Stimulated activated CD4-positive, alpha-beta T cell treated with anti-CD3 and anti-CD28 coated beads, Interleukin-4, amount 100 ng/mL, for 24 hours (primary cell): ENCODE measurements at regions not wholly inside any gene's neighbourhood (a gene's known extent, or its start where the extent isn't known, plus 50 kb on each side); places are given as distances from the start of the nearest gene placed in this dataset.

Experiments used
- DNase-seq: peaks from one replicate; pipeline ENCODE4 v3.0.0-alpha.2; 2020

- DNase-seq, result no peak
These were observed 148.2 kb upstream of the SPRY4 start for GRCh38 chr5:142473038-142473437.

DNA sequence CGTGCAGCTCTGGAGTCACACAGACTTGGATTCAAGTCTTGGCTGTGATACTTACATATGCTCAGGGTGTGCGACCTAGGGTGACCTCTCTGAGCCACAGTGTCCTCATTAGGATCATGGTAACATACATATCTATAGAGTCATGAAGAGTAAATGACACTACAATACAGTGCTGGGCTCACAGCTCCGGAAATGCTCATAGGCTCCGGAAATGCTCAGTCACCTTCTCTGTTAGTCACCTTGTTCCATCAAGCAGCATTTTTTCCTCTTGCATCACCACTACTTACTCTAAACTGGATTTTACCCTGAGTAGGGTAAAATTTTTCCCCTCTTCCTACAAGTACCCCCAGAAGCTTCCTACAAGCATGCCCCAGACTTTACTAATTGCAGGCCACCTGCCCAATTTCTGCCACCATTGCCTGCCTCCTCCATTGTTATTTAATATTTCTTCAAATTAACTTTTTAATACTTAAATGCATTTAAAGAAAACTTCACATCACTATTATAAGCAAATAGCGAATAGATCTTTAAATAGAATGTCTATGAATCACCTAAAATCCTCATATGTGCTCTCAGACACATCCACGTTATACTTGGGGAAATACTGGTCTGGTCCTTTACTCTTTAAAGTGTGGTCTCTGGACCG, 147.6 kb upstream of the SPRY4 start:
- peak; percentile 69 for DNase-seq

DNA sequence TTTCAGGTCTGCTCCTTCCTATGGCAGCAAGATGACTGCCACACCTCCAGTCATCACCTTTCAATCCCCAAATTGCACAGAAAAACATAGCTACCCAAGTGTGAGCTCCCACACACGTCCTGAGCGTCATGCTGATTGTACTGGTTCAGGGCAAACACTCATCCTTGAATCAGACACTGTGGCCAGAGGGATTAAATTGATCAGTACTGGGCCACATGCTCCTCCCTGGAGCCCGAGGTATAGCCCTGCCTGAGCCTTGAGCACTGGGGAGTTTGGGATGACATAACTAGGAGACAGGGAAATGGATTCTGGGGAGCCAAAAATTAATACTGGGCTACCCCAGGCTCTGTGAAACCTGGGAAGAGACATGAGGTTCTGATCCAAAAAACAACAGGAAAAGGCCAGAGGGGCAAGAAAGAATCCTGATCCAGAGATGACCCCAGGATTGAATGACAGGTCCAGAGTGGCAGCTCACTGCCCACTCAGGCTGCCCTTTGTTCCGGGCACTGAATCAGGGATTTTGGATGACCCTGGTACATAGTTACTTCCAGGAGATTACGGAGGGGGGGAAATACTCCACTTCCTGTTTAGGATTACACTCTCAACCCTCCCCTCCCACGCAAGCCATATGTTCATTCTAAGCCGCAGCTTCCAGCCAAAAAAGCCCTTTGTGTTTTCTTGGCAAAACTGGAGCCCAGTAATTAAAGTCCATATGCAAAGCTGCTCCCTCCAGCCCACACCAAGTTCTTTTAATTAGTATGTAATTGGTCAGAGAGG, 141.6 kb upstream of the SPRY4 start:
- peak; percentile 12 for DNase-seq

GRCh38 chr5:142465476-142465875, 140.7 kb upstream of the SPRY4 start:
- no peak for DNase-seq

DNA sequence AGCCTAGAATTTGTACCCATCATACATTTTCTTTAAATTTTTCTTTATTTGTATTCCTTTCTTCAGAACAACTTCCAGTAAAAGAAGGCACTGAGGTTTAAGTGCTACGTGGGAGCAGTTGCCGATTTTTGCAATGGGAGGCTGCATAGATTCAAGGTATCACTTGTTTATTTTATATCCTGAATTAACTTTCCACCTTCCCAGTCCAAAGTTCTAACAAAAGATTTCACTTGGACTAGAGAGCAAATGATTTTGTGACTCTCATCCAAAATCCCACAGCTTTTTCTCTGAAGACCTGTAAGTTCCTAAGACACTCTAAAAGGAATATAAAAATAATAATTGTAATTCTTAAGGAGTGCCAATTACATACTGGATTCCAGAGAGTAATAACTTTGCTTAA, 139.1 kb upstream of the SPRY4 start:
- DNase-seq, result no peak

GRCh38 chr5:142461028-142461590, 136.3 kb upstream of the SPRY4 start:
- DNase-seq, result no peak

DNA sequence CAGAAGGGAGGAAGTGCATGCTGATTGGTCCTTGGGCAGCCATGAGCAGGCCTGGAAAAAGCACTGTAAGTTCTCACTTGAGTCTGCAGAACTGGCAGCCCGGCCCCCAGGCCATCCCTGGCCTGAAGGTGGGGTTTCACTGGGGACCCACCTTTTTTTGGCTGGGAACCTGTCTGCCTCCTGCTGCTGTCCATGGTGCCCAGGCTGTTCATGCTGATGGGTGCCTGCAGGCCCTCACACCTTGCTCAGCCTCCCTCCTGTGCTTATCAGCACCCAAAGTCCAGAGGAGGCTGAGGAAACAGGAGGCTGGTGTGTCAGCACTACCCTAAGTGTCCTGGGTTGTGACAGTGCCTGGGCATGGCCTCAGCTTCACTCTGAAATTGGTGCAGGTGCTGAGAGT, 134.4 kb upstream of the SPRY4 start:
- no peak for DNase-seq

DNA sequence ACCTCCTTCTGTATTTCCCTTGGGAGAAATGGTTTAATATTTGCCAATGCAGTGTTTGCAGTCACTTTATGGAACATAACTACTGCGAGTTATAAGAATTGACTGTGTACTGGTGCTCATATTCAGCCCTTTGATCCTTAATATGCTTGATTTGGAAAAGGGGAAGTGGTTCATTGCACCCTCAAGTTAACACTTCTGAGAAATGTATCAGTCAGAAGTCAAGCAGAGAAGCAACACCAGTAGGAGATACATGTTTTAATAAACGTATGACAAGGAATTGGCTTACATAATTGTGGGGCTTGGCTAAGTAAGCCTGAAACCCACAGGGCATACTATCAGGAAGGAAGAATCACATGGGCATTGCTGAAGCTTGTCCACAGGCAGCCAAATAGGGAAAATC, 131.0 kb upstream of the SPRY4 start:
- no peak for DNase-seq

DNA sequence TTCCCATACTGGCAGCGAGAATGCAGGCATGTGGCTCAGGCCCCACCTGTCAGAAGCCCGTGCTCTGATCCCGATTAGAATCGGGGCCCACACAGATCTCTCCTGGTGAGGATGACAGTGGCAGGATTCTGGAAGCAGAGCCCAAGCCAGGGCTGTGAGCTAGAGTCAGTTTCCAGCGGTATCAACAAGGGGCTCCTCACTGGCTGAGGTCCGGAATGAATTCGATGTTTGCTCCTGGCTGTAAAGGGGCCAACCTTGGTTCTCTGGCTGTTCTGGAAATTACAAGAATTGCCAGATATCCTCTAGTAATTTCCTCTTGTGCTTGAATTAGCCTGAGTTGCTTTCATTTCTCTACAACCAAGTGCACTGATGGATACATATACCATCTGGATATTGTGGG, 129.1 kb upstream of the SPRY4 start:
- DNase-seq, result no peak

- DNase-seq, result no peak
These were observed 125.6 kb upstream of the SPRY4 start for GRCh38 chr5:142450419-142450818.

DNA sequence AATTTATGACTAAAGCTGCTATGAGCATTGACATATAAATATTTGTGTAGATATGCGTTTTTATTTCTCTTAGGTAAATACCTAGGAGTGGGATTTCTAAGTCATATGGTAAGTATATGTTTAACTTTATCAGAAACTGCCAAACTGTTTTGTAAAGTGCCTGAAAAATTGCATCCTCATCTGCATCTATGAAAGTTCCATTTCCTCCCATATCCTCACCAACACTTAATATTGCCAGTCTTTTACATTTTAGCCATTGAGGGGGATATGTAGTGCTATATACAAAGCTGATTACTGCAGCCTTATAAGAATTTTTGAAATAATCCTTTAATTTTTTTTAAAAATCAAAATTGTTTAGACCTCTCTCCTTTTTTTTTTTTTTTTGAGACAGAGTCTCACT, 123.1 kb upstream of the SPRY4 start:
- no peak for DNase-seq

DNA sequence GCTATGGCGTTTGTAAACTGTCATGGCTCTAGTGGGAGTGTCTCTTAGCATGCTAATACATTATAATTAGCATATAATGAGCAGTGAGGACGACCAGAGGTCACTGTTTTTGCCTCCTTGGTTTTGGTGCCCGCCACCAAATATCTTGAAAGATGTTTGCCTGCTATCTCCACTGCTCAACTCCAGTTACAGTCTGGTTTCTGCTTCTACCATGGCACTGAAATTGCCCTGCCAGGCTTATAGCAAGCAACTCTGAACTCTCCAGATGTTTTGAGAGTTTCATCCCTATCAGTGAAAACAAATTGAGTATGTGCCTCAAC, 122.1 kb upstream of the SPRY4 start:
- no peak for DNase-seq

DNA sequence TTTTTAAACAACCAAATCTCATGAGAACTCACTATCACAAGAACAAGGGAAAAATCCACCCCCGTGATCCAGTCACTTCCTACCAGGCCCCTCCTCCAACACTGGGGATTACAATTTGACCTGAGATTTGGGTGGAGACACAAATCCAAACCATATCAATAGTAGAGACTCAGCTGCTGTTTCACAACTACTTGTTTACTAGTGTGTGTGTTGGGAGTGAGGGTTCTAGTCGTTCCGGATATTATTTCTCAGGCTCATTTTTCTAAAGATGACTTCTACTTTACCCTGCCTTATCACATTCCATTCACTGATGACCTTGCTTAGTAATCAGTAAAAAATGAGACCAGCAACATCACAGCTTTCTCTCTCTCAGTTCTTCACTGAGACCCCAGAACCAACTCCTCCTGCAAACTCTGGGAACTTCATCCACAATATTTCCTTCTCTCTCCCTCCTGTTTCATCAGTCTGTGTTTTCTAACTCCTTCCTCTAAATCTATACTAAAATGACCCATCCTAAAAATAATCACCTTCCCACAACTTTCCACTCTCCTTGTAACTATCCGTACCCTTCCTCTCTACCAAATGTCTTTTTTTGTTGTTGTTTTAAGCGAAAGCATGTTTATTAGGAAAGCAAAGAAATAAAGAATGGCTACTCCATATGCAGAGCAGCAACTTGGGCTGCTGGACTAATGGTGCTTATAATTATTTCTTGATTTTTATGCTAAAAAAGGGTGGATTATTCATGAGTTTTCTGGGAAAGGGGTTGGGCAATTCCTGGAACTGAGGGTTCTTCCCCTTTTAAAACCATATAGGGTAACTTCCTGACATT, 121.5 kb upstream of the SPRY4 start:
- no peak for DNase-seq

GRCh38 chr5:142445266-142445665, 120.4 kb upstream of the SPRY4 start:
- DNase-seq, result no peak

- no peak for DNase-seq
These were observed 116.8 kb upstream of the SPRY4 start for GRCh38 chr5:142441616-142442015.

GRCh38 chr5:142439207-142439860, 114.5 kb upstream of the SPRY4 start:
- no peak for DNase-seq

- DNase-seq, result no peak
These were observed 113.8 kb upstream of the SPRY4 start for GRCh38 chr5:142438573-142438972.

DNA sequence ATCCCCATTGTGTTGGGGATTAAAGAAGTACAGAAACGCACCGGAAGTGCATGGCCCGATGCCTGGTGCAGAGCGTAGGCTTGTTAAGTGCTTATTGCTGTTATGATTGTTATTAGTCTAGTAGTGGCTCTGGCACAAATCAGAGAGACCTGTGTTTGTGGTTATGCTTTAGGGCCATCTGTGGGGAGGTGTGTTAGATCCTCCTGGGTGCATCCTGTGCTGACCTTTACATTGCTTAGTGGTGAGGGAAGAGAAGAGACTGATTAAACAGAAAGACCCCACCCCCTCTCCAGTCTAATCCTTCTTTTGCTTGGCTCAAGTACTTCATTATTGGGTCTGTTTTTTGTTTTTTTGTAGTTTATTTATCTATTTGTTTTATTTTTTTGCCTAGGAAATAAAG, 112.7 kb upstream of the SPRY4 start:
- no peak for DNase-seq

DNA sequence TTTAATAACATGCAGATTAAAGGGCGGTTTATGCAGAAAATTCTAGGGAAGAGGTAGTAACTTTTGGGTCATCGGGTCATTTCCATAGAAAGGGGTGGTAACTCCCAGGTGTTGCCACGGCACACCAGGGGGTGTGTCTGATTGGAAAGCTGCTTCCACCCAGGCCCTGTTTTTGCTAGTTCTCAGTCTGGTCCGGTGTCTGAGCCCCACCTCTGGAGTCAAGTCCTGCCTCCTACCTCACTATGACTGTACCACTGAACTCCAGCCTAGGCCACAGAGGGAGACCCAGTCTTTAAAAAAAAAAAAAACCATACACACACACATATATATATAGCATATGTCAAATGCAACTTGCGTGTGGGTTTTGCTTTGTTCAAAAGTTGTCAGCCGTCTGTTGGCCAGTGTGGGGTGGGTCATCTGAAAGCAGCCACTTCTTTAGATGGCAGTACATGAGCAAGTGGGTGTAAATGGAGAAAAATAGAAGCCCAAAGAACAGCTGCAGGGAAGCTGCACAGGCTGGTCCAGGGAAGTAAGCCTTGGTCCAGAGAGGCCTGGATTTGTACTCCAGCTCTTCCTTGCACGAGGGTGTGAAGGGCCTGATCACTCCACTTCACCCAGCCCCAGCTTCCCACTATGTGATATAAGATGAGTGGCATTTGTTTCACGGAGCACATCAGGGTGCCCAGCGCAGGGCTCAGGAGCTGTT, 110.7 kb upstream of the SPRY4 start:
- no peak for DNase-seq

- no peak for DNase-seq
These were observed 109.4 kb upstream of the SPRY4 start for GRCh38 chr5:142434322-142434612.

DNA sequence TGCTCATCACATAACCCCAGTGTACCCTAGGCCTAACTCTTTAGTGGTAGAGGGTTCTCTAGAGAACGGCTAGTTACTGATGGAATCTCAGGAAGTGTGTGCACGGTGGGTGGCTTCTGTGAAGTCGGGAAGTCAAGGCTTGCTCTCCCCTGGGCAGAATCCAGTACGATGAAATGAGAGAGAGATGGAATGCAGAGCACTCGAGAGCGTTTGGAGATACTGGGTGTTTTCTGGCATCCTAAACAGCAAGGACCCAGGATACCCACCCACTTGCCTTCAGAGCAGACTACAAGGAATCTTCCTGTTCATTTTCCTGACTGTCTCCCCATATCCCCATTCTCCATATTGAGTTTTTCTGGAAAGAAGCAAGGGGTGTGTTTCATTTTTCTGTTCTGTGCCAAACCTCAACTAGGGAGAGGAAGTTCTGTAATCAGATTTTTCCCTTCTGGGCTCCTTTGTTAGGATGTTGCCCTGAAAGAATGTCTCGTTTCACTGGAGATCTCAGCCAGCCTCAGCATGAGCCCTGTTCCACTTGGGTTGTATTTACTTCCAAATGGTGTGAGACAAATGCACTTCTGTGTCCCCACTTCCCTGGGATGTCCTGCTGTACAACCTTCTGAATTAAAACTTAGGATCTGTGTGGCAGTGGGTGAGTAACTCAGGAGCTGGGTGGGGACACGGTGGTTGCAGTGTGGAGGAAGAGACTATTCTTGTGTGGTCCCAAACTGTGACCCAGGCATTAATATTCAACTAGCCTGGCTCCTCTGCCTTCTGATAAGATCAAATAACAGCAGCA, 108.9 kb upstream of the SPRY4 start:
- DNase-seq, result no peak

DNA sequence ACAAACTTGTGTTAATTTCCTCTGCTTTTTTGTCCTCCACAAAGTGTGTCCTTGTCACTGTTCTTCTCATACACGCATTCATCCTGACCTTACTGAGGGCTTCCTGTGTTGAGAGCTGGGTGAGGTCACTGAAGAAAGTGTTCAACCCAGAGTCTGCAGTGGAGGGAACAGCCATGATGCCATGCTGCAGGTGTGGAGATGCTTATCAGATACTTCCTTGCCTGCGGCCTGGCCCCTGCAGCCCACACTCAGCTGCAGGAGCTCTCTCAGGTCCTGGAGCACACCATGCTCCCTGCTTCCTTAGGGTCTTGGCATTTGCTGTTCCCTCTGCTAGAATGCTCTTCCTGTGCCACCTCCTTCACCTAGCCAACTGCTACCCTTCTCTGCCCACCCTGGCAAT, 108.1 kb upstream of the SPRY4 start:
- peak; percentile 44 for DNase-seq
